ENCODE measurements at regions not wholly inside any gene's neighbourhood (a gene's known extent, or its start where the extent isn't known, plus 50 kb on each side); places are given as distances from the start of the nearest gene placed in this dataset.

DNA sequence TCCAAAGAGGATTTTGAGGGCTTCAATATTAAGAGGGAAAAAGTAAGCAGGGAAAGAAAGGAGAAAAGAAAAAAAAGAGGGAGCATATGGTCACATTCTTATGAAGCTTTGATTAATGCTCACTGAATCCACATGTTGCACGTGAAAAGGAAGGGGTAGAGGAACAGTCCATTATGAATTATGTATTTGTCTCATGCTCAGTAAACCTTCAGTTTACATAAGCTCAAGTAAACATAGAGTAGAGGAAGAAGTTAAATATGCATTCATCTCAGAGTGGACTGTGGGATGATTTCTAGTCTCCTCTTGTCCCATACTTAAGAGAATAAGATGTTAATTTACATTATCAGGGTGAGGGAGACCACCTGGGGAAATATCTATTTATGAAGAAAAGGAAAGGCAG lies 334.5 kb downstream of the IPO8 start:
- TF ChIP-seq, protein P1, sequence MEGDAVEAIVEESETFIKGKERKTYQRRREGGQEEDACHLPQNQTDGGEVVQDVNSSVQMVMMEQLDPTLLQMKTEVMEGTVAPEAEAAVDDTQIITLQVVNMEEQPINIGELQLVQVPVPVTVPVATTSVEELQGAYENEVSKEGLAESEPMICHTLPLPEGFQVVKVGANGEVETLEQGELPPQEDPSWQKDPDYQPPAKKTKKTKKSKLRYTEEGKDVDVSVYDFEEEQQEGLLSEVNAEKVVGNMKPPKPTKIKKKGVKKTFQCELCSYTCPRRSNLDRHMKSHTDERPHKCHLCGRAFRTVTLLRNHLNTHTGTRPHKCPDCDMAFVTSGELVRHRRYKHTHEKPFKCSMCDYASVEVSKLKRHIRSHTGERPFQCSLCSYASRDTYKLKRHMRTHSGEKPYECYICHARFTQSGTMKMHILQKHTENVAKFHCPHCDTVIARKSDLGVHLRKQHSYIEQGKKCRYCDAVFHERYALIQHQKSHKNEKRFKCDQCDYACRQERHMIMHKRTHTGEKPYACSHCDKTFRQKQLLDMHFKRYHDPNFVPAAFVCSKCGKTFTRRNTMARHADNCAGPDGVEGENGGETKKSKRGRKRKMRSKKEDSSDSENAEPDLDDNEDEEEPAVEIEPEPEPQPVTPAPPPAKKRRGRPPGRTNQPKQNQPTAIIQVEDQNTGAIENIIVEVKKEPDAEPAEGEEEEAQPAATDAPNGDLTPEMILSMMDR (IDR thresholded peaks at IDR 0.05): no peak
- DNase-seq (no peak), FAIRE-seq (no peak), ATAC-seq (no peak)
- H3K4me1 ChIP-seq: no peaks in the 10 kb centered on the region
- no peaks in the 10 kb centered on the region for H3K27me3 ChIP-seq
- H3K27ac ChIP-seq: no peak overlapping the region
- intact Hi-C loops (cut with DNase I): no loop called here
- WGBS, 2 donors: 8 to 36% methylated on average over 1 of the region's 1 CpG
- no peaks in the 10 kb centered on the region for H3K36me3 ChIP-seq
- H3K9me3 ChIP-seq: peaks cover 0 to 3% (median 0%) of the 10 kb centered on the region in 4 donors
- H3K4me3 ChIP-seq: no peak overlapping the region

DNA sequence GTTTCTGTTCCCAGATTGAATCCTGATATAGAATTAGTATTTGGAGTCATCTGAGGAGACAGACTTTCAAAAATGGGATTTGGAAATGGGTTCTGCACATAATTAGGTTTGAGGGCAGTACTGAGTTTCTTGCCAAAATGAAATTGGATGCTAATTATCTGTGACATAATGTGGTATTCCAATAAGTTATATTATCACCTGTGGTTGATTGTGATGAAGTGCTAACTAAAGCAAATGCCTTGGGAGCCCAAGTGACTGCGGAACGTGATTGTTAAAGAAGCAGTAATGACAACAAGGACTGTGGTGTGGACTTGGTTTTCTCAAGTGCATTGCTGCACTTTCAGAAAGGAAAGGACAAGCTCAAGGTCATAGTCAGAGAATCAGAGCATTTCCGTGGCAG lies 337.0 kb downstream of the IPO8 start:
- ATAC-seq: no peak
- Histone ChIP-seq H3K36me3 (no peaks in the 10 kb centered on the region), H3K4me1 (no peaks in the 10 kb centered on the region), H3K9me3 (peaks cover 0 to 3% (median 0%) of the 10 kb centered on the region in 4 donors), H3K27ac (no peak overlapping the region), H3K27me3 (no peaks in the 10 kb centered on the region), H3K4me3 (no peak overlapping the region)
- FAIRE-seq: no peak
- TF ChIP-seq, protein P1 (IDR thresholded peaks at IDR 0.05): no peak
- WGBS, 2 donors: 58 to 91% methylated on average over 3 of the region's 3 CpGs
- intact Hi-C loops (cut with DNase I): no loop called here
- DNase-seq: no peak

DNA sequence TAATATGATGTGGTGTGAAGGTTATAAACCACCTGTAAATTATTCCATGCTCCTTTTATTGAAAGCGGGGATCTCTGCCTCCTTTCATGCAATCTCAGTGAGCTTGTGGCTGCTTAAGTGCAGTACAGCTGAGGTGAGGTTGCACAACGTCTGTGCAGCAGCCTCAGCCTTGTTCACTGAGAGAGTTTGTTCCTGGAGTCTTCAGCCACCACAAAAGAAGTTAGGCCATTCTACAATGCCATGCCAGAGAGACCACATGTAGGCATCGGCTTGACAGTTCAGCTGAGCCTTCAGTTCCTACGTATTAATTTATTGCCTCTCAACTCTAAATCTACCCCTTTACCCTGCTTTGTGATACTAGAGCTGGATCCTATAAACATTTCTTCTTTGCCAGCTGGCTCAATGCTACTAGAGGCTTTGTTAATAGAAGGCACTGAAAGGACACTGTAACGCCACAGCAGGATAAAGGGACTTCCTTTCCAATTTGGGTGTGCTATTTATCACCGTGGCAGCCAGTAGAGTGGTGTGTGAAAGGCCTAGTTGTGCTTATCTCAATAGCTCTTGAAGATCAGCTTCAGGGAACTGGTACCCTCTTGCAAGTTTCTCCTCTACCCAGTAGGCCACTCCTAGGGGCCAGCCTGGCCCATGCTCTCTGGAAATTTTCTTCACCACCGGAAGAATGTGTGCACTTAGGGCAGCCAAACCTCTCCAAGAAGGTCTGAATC lies 337.7 kb downstream of the IPO8 start:
- Histone ChIP-seq H3K4me1 (no peaks in the 10 kb centered on the region), H3K36me3 (no peaks in the 10 kb centered on the region), H3K9me3 (no peaks in the 10 kb centered on the region), H3K27ac (no peak overlapping the region), H3K27me3 (no peaks in the 10 kb centered on the region), H3K4me3 (no peak overlapping the region)
- 60 to 62% methylated on average over 7 of the region's 7 CpGs for WGBS, 2 donors
- intact Hi-C loops (cut with DNase I): no loop called here
- no peak for DNase-seq
- TF ChIP-seq, protein P1 (IDR thresholded peaks at IDR 0.05): no peak
- FAIRE-seq: no peak
- no peak for ATAC-seq

DNA sequence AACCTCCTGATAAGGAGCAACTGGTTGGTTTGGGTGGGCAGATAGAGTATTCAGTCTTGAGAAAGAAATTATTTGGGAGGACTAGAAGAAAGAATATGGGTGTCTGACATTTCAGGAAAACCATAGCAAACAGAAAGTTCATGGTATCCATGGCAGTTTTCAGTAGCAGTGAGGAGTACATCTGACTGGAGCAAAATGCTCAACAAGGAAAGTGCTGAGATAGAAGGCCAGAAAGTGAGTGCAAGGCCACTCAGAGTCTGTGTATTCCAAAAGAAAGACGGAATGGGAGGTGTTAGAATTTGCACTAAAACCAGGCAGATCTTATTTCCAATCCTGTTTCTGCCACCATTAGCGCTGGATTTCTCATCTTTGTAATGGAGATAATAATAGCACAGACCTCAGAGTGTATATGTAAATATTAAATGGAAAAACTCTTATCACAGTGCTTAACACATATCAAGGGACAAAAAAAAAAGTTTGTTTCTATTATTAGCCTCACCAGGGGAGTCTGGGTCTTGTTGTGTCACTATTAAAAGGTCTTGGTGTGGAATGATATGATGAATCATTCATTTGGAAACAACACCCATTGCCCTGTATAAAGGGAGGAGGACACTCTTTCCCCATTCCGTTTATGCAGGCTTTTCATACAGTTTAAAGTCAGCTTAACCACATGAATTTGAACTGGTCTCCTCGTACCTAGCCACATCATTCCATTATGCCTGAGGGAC lies 349.8 kb downstream of the IPO8 start:
- WGBS, 2 donors: 43 to 58% methylated on average over 4 of the region's 4 CpGs
- no peaks in the 10 kb centered on the region for H3K9me3 ChIP-seq
- TF ChIP-seq, protein P1 (IDR thresholded peaks at IDR 0.05): no peak
- H3K4me1 ChIP-seq: no peaks in the 10 kb centered on the region
- intact Hi-C loops (cut with DNase I): no loop called here
- H3K36me3 ChIP-seq: no peaks in the 10 kb centered on the region
- H3K27ac ChIP-seq: no peak overlapping the region
- ATAC-seq: no peak
- no peaks in the 10 kb centered on the region for H3K27me3 ChIP-seq
- DNase-seq: no peak
- no peak for FAIRE-seq
- H3K4me3 ChIP-seq: no peak overlapping the region

DNA sequence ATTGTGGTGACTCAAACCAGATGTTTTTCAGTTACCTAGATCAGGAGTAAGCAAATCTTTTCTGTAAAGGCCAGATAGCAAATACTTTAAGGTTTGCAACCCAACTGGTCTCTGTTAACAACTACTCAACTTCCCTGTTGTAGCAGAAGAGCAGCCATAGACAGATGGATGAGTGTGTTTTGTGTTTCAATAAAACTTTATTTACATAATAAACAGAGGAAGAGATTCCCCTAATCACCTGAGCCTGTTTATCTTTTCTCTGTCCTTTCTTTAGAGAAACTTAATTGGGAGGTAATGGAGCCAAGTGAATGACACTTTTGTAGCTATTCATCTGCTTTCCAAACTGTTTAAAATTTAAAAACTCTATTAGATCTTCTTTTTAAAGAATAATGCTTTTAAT lies 365.1 kb downstream of the IPO8 start:
- no peak for DNase-seq
- H3K27ac ChIP-seq: no peak overlapping the region
- TF ChIP-seq, protein P1 (IDR thresholded peaks at IDR 0.05): no peak
- intact Hi-C loops (cut with DNase I): no loop called here
- no peaks in the 10 kb centered on the region for H3K4me1 ChIP-seq
- H3K4me3 ChIP-seq: no peak overlapping the region
- FAIRE-seq: no peak
- H3K9me3 ChIP-seq: no peaks in the 10 kb centered on the region
- no peak for ATAC-seq
- H3K27me3 ChIP-seq: no peaks in the 10 kb centered on the region
- no peaks in the 10 kb centered on the region for H3K36me3 ChIP-seq
